ENCODE measurements at regions not wholly inside any gene's neighbourhood (a gene's known extent, or its start where the extent isn't known, plus 50 kb on each side); places are given as distances from the start of the nearest gene placed in this dataset.

- TF ChIP-seq CTCF (IDR thresholded peaks at IDR 0.05): no peak
- TF ChIP-seq POLR2A (IDR thresholded peaks at IDR 0.05): no peak
- no peak for TF ChIP-seq POLR2AphosphoS5 (IDR thresholded peaks at IDR 0.05)
- TF ChIP-seq EP300 (IDR thresholded peaks at IDR 0.05): no peak
These were observed 170.8 kb upstream of the C11orf87 start for GRCh38 chr11:109251230-109251629.

Measured in gastroesophageal sphincter (tissue), 3 donors.